Renal cortical epithelial cell (primary cell): ENCODE measurements at regions not wholly inside any gene's neighbourhood (a gene's known extent, or its start where the extent isn't known, plus 50 kb on each side); places are given as distances from the start of the nearest gene placed in this dataset.
A peak's percentile ranks its signal among the peaks of the same experiment; 100 is the strongest.

Experiments used
- DNase-seq: peaks from one replicate; pipeline ENCODE4 v3.0.0-alpha.2; 2011; ENCODE audit warnings: low read depth

DNA sequence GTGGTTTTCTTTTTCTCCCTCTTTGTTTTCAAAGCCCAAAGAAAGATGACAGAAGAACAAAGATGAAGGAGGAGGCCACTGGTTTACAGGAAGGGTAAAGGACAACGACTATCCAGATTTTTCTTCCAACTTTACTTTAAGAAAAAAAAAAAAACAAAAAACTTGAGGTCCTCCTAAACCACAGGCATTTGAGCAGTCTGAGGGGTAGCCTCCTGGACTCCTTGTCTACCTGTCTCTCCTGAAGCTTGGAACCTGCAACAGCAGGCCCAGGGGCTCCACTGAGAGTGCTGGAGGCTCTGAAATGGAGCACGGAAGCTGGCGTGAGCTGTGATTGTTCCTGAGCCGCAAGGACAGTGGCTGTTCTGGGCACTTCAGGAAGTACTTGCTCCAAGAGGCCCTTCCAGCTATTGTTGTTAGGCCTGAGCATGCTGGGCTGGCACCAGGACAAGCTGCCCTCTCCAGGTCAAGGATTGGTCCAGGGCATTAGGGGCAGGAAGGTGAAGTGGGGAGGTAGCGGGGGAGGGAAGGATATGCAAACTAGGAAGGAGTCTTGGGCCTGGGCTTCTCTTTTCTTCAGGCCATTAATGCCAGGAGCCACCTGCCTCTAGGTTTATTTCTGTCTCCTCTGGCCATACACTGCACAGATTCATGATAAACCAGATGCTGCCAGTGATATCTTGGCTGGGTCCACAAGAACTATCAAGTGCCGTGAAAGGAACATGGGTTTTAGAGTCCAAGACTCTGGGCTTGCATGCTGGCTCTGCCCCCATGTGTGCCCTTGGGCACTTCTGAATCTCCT lies 147.3 kb downstream of the CCDC34 start:
- peak; percentile 21 for DNase-seq

DNA sequence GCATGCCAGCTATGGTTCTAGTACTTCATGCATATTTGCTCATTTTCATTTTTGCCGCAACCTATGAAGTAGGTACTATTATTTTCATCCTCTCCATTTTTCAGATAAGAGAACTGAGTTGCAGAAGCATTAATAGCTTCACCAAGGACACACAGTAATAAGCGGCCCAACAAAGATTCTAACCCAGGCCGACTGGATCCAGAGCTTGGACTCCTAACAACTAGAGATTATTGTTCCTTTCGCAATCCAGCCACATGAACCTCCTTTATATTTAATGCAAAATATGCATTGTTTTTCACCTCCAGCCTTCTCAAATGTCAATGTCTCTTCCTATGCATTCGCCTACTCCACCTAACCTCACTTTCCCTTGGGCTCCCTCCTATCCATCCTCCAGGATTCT lies 148.3 kb downstream of the CCDC34 start:
- DNase-seq = no peak

DNA sequence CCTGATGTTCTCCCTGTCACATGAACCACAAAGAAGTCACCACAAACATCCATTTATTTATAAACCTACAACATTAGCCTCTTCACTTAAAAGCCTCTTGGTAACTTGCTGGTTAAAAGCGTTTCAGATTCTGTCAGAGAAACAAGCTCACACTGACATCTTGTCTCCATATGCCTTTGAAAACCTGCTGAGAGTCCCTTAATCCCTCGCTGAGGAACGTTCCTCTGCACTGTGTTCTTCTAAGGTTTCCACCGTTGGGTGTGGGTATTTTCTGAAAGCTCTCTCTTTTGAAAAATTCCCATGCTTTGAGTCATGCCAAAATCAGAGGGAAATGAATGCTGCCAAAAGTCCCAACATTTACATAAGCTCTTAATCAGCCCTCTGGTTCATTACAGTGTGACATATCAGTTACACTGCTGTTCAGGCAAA lies 149.8 kb downstream of the CCDC34 start:
- peak; percentile 90 for DNase-seq

GRCh38 chr11:27212248-27212780 lies 150.7 kb downstream of the CCDC34 start:
- no peak for DNase-seq

DNA sequence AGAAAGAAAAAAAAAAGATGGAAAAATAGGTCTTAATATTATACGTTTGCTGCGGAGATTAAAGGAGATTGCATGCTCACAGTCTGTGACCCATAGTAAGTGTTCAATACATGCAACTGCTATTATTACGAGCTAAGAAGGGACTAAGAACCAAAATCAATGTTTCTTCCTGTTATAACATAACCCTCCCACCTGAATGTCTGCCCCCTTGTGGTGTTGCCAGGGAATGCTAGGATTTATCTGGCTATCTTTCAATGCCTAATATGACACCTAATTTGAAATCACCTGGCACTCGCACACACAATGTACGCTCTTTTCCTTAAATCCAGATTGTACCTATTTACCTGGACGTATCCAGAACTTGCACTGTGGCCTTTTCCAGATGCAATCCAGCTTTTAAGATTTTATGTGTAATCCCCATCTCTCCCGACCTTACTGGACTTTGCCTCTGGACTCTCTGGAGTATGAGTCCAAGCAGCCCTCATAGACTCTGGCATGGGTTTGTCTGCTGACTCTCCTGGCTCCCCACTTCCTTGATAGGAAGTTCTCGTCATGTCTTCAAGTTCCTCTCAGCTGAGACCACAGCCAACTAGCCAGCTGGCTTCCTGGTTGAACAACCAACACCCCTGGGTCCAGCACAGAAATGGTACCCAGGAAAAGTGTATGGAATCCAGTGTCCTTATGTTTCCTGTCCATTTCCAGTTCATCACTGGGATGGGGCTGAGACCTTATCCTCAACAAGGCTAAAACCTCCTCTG lies 151.5 kb downstream of the CCDC34 start:
- no peak for DNase-seq

- DNase-seq = no peak
These were observed 152.5 kb downstream of the CCDC34 start for GRCh38 chr11:27210531-27210930.

GRCh38 chr11:27209562-27210005 lies 153.4 kb downstream of the CCDC34 start:
- peak; percentile 99 for DNase-seq

DNA sequence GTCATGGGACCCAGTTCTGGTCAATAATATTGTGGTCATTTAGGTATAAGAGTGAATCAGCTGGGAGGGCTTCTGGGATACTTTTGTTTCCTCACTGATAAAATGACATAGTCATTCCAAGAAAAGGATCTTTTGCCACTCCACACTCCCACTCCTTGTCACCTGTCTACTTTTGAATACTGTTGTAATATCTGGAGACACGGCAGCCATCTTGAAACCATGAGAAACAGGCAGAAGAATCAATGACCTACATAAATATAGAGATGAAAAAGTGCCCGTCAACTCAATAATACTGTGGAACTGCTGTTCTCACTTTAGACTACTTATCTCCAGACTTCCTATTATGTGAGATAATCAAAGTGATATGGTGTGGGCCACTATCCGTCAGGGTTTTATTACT lies 154.2 kb downstream of the CCDC34 start:
- DNase-seq = no peak

DNA sequence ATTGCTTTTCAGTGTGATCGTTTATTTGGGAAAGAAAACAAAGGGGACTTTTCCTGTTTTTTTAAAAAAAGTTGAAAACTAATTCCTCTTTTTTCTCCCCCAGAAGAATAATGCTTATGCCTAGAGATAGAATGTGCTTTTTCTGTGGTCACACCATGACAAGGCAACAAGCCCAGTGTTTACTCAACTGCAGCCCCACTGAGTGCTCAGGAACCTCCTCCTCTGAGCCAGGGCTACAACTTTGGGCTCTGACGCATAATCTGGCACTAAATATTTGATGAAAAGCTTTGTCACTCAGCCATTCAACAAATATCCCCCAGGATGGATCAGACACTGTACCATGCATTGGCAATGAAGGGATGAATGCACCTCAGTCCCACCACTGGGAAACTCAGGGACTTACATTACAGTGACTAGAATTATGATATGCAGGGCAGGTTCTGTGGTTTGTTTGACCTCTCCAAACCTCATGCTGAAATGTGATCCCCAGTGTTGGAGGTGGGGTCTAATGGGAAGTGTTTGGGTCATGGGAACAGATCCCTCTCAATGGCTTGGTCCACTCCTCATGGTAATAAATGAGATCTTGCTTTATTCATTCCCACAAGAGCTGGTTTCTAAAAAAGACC lies 155.9 kb downstream of the CCDC34 start:
- no peak for DNase-seq

DNA sequence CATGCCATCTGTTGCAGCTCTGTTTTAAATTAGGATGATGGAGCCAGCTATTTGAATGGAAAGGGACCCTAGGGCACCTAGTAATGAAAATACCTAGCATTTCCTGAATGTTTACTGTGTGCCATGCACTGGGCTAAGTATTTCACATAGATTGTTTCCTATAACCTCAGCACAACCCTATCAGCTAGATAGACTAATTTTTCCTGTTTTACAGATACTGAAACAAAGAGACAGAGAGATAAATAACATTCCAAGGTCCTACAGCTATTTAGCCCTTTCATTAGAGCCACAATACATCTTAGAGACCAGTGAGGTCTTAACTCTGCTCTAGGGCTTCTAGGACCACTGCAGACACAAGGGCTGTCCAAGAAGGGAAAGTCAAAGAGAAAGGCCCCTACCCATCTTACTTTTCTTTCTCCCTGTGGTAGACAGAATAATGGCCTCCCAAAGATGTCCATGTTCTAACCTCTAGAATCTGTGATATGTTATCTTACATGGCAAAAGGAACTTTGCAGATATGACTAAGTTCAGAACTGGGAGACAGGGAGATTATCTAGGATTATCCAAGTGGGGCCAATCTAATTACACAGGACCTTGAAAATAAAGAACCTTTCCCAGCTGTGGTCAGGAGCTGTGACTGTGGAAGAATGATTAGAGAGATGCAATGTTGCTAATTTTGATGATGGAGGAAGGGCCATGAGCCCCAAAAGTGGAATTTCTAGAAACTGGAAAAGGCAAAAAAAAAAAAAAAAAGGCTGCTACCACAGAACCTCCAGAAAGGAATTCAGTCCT lies 157.0 kb downstream of the CCDC34 start:
- DNase-seq = no peak

DNA sequence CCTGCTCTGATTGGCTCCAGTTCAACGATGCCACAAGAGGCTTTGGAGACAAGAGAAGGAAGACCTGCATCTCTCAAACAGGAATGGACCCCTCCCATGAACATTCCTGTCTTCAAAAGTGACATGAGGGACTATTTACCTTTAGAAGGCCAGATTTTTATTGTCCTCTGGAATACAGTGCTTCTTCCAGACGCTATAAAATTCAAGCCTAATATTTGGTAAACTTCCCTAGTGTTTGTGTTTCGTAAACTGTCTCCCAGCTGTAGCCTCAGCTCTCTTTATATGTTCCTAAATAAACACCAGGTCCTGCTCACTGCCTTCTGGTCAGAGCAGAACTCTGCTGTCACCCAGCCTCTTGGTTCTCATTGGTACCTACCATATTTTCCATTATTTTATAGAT lies 157.8 kb downstream of the CCDC34 start:
- no peak for DNase-seq

DNA sequence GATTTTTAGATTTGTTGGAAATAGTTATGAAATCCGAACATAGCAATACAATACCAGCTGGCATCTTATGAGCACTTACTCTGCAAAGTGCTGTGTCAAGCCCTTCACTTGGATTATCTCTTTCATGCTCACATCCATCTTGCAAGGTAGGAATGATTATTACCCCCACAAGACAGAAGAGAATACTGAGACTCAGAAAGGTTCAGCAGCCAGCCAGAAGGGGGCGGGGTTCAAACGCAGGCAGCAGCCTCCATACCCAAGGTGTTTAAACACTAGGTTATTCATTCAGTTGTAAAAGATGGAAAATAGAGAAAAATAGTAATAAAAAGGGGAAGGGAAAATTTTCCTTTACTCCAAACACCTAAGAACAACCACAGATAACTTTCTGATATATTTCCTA lies 158.5 kb downstream of the CCDC34 start:
- DNase-seq = no peak

- no peak for DNase-seq
These were observed 159.9 kb downstream of the CCDC34 start for GRCh38 chr11:27203077-27203647.

DNA sequence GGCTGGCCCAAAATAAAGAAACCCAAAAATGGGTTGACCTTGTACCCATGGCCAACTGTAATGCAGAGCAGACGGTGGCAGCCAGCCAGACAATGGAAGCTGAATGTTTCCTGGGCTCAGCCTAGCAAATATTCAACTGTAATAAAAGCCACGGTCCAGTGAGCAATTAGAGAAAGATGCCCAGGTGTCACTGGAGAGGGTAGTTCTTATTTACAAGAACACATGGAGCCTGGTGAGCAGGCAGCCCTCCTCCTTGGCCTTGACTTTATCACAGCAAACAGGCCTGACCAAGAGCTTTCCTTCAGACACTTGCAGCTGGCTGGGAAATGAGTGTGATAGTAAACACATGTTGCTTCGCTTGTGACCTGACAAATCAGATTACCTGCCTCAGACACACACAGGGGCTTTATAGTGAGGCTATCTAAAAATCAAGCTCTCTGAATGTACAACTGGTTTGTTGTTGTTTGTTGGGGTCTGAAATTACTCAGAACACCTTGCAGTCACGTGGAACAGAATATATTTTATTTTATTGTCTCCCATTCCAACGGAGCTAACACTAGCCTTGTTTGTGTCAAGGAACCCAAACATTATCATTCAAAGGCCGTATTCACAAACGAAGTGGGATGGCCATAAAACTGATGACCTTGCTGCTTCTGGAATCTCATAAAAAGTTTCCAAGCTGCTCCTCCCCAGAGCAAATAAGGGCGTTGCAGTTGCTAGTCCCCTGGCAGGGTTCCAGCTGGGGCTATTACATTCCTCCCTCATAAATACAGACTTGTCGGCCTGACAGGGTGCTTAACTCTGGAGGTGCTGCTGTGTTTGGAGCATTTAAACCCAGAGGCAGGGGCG lies 161.1 kb downstream of the BBOX1 start:
- peak; percentile 91 for DNase-seq

GRCh38 chr11:27200779-27201453 lies 160.3 kb downstream of the BBOX1 start:
- DNase-seq = no peak

DNA sequence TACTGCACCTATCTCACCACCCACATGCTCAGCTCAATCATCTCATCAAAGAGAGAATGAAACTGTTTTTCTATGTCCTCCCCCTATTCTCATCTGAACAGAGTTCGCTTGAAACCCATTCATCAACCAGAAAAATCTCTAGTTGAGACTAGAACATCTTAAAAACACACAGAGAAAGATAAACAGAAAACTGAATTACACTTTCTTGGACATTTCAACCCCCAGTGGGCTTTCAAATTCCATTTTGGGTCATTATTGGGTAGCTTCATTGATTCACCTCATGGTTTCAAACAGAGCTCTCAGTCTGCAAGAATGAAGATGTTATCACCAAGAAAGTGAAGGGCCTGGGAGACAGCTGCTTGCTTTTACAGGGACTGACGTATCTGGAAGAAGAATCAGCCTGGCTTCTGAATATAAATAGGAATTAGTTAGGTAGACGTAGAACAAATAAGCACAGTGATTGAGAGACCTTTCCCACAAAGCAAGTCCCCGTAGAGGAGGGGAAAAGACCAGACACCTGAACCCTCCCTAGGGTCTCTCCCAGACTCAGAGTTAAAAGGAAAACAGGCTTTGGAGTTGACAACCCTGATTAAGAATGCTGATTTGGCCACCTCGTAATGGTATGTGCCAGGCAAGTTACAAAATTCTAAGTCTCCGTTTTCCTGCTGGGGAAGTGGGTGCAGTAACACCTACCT lies 155.7 kb downstream of the BBOX1 start:
- DNase-seq = no peak

- no peak for DNase-seq
These were observed 155.2 kb downstream of the BBOX1 start for GRCh38 chr11:27195837-27196202.

DNA sequence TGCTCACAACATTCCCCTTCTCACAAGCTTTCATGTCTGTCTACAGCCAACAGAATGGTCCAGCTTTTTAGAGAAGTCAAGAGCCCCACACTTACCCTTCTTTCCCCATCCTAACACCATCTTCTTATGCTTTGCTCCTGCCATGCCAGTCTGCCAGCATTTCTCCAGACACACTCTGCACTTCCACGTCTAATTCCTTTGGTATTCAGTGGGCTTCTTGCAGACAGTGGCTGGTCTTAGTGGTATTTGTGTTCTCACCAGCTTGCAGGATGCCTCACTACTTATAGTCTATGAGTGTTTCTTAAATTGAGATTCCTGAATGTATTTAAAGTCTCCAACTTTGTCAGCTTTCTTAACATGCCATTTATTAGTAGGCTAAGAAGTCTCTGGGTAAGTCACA lies 154.4 kb downstream of the BBOX1 start:
- DNase-seq = no peak
